Activated CD8-positive, alpha-beta T cell treated with anti-CD3 and anti-CD28 coated beads for 36 hours (primary cell): ENCODE measurements at regions not wholly inside any gene's neighbourhood (a gene's known extent, or its start where the extent isn't known, plus 50 kb on each side); places are given as distances from the start of the nearest gene placed in this dataset.

Source experiments
- ATAC-seq: fragments of 200-7000 bp; cut with Tn5 transposase; one replicate; pipeline ENCODE4 v1.10.0; 2021; ENCODE audit warnings: mild to moderate bottlenecking, moderate library complexity
- CTCF ChIA-PET: fragments of 350-600 bp; sonication (Branson Sonifier 250); formaldehyde crosslinking; loops from one replicate; lab custom pipeline; 2021; ENCODE audit warnings: antibody characterized with exemption; lab: Charles Lee
- POLR2A ChIA-PET: fragments of 350-600 bp; sonication (Branson Sonifier 250); formaldehyde crosslinking; loops from one replicate; lab custom pipeline; 2021; ENCODE audit warnings: antibody characterized with exemption; lab: Charles Lee
- DNase-seq: peaks from one replicate; pipeline ENCODE4 v3.0.0-alpha.2; 2020
- H3K27ac Mint-ChIP-seq: one replicate; pipeline ENCODE4 v1.8.0; 2021; ENCODE audit warnings: mild to moderate bottlenecking, mixed read lengths
- H3K27me3 Mint-ChIP-seq: one replicate; pipeline ENCODE4 v1.8.0; 2021; ENCODE audit warnings: mixed read lengths
- H3K36me3 Mint-ChIP-seq: one replicate; pipeline ENCODE4 v1.8.0; 2021; ENCODE audit warnings: low read depth, mixed read lengths
- H3K4me1 Mint-ChIP-seq: one replicate; pipeline ENCODE4 v1.8.0; 2021; ENCODE audit warnings: low read depth, mixed read lengths
- H3K4me3 Mint-ChIP-seq: one replicate; pipeline ENCODE4 v1.8.0; 2021; ENCODE audit warnings: mild to moderate bottlenecking, moderate library complexity, mixed read lengths
- H3K9me3 Mint-ChIP-seq: one replicate; pipeline ENCODE4 v1.8.0; 2021; ENCODE audit warnings: mixed read lengths
- CTCF ChIP-seq: fragments of 200-600 bp; IDR thresholded peaks from one replicate; pipeline ENCODE4 v1.8.0; 2022; ENCODE audit warnings: antibody characterized with exemption, mild to moderate bottlenecking
- intact Hi-C: fragments of 100-400 bp; cut with micrococcal nuclease; formaldehyde crosslinking; loops from one replicate; pipeline ENCODE4 v1.10.0; 2022

DNA sequence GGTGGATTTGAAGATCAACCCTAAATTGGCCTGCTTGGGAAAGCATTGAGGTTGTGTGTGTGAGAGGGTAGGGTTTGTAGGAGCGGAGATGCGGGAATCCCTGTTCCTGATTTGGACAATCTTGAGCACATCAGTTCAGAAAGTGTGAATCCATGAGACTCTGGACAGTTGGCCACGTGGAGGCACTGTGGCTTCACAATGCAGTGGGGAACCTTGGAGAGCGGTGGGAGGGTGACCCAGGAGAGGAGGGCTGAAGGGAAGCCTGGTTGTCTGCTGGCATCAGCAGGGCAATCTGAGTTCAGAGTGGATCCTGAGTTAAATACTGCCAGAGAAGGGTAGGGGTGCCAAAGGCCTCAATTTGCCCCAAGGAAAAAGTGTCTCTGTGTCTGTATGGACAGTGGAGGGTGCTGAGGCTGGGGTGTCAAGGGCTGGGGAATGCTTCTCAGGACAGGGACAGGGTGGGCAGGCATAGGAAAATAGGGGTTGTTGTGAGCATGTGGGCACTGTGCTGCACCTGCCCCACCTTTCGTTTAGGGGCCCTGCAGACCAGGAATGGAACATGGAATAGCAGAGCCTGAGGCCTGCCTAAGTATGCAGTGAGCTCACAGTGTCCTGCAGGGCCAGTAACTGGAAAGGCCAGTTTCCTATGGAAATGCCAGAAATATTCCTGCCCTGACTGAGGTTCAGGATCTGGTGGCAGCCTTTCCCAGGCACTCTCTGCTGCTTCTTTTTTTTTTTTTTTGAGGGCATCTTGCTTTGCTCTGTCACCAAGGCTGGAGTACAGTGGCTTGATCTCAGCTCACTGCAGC, 162.9 kb upstream of the PRSS58 start:
- DNase-seq, result peak; percentile 13

DNA sequence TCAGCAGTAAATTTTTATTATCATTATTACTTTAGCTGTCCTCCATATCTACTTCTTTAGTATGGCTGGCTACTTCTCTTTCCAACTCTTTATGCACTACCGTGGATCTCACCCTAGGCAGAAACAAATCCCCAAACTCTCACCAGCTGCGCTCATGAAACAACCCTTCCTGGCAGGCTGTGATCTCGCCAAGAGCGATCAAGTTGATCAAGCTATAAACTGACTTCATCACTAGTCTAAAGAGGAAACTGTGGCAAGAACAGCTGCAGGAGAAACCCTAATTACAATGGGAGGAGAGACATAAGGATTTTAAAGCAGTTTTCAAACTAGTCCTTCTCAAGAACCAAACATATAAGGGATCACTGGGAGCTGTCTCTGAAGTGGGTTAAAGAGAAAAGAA, 160.5 kb upstream of the PRSS58 start:
- ChIA-PET CTCF (interaction anchor here (0.7 to 1.5 kb wide), 9 partner anchors 11 to 117 kb away, joined by 3 to 5 read pairs (median 3); no protein-coding TSS in a partner anchor), POLR2A (no interaction called here)
- no peak for TF ChIP-seq CTCF
- Mint-ChIP-seq H3K36me3 (no peaks in the 10 kb centered on the region), H3K9me3 (no peaks in the 10 kb centered on the region), H3K4me1 (peaks cover 7% of the 10 kb centered on the region), H3K27me3 (no peaks in the 10 kb centered on the region), H3K27ac (no peak overlapping the region), H3K4me3 (no peak overlapping the region)
- no peak for ATAC-seq
- intact Hi-C loops, result no loop called here
- no peak for DNase-seq

More for the DNA sequence above, 162.9 kb upstream of the PRSS58 start:
- Mint-ChIP-seq H3K36me3 (no peaks in the 10 kb centered on the region), H3K4me3 (no peak overlapping the region), H3K4me1 (peaks cover 11% of the 10 kb centered on the region), H3K27ac (no peak overlapping the region), H3K27me3 (no peaks in the 10 kb centered on the region), H3K9me3 (no peaks in the 10 kb centered on the region)
- ATAC-seq, result peak; percentile 39
- ChIA-PET CTCF (interaction anchor here (1.0 kb wide), 1 partner anchor 75 kb away, joined by 3 read pairs; no protein-coding TSS in a partner anchor), POLR2A (interaction anchor here (0.8 kb wide), 1 partner anchor 388 kb away, joined by 3 read pairs; no protein-coding TSS in a partner anchor)
- intact Hi-C loops, result no loop called here
- no peak for TF ChIP-seq CTCF

GRCh38 chr7:142414915-142415314, 157.1 kb upstream of the PRSS58 start:
- no peak overlapping the region for H3K4me3 Mint-ChIP-seq
- no peak for TF ChIP-seq CTCF
- H3K27ac Mint-ChIP-seq, result no peak overlapping the region
- no peaks in the 10 kb centered on the region for H3K36me3 Mint-ChIP-seq
- ATAC-seq, result no peak
- ChIA-PET CTCF (interaction anchor here (0.8 kb wide), 1 partner anchor 10 kb away, joined by 3 read pairs; no protein-coding TSS in a partner anchor), POLR2A (no interaction called here)
- H3K4me1 Mint-ChIP-seq, result peaks cover 10% of the 10 kb centered on the region
- no peaks in the 10 kb centered on the region for H3K27me3 Mint-ChIP-seq
- H3K9me3 Mint-ChIP-seq, result no peaks in the 10 kb centered on the region
- intact Hi-C loops, result no loop called here
- no peak for DNase-seq

- ChIA-PET CTCF (interaction anchor here (0.8 to 2.0 kb wide), 6 partner anchors 11 to 72 kb away, joined by 3 to 13 read pairs (median 6); no protein-coding TSS in a partner anchor), POLR2A (no interaction called here)
- no peak for TF ChIP-seq CTCF
- intact Hi-C loops, result no loop called here
- peaks cover 10% of the 10 kb centered on the region for H3K4me1 Mint-ChIP-seq
- peak overlapping the region; percentile 13 for H3K27ac Mint-ChIP-seq
- H3K27me3 Mint-ChIP-seq, result no peaks in the 10 kb centered on the region
- ATAC-seq, result no peak
- no peak overlapping the region for H3K4me3 Mint-ChIP-seq
- no peaks in the 10 kb centered on the region for H3K9me3 Mint-ChIP-seq
- no peak for DNase-seq
- no peaks in the 10 kb centered on the region for H3K36me3 Mint-ChIP-seq
Observed at GRCh38 chr7:142414135-142414534, 156.3 kb upstream of the PRSS58 start.
